Mammary epithelial cell (primary cell): ENCODE measurements at regions not wholly inside any gene's neighbourhood (a gene's known extent, or its start where the extent isn't known, plus 50 kb on each side); places are given as distances from the start of the nearest gene placed in this dataset.

Experiments used
- CTCF ChIP-seq, 2 donors: IDR thresholded peaks in 1 of 2; conservative IDR thresholded peaks in 1 of 2; 2 replicates each; pipeline ENCODE4 v1.5.1; 2011 to 2012; ENCODE audit warnings: inconsistent platforms in 2 of 2, low read length in 2 of 2, mild to moderate bottlenecking in 2 of 2, control low read depth in 1 of 2, low read depth in 1 of 2; ENCODE audit not compliant: insufficient read depth in 1 of 2; ENCODE audit errors: extremely low read depth in 1 of 2
- EZH2 ChIP-seq: IDR thresholded peaks from 2 replicates; pipeline ENCODE4 v1.6.1; 2012; ENCODE audit warnings: low read length, inconsistent platforms, borderline replicate concordance

- TF ChIP-seq CTCF (conservative IDR thresholded peaks at IDR 0.05 in 1 of 2, IDR thresholded peaks at IDR 0.05 in 1 of 2; ENCODE audit: extremely low read depth in 1 of 2, insufficient read depth in 1 of 2, low read depth in 1 of 2, low read length in 2 of 2), result no peak
- no peak for TF ChIP-seq EZH2
Measured at GRCh38 chr21:31426235-31426797, 82.3 kb upstream of the TIAM1 start.
